Neural progenitor cell (in vitro differentiated cells): ENCODE measurements at regions not wholly inside any gene's neighbourhood (a gene's known extent, or its start where the extent isn't known, plus 50 kb on each side); places are given as distances from the start of the nearest gene placed in this dataset.
A peak's percentile ranks its signal among the peaks of the same experiment; 100 is the strongest.

Experiments
- CTCF ChIP-seq: fragments of 200-600 bp; sonication (generic); IDR thresholded peaks from 2 replicates; pipeline ENCODE4 v1.5.1; 2017; ENCODE audit warnings: antibody characterized with exemption, mild to moderate bottlenecking
- EZH2phosphoT487 ChIP-seq: fragments of 200-600 bp; sonication (generic); IDR thresholded peaks from 2 replicates; pipeline ENCODE4 v1.6.1; 2017; ENCODE audit warnings: antibody characterized with exemption

GRCh38 chr6:167485186-167485978, 160.5 kb downstream of the TTLL2 start:
- TF ChIP-seq CTCF, result peak; percentile 31
- TF ChIP-seq EZH2phosphoT487, result no peak
